GM21367 (cell line): ENCODE measurements at regions not wholly inside any gene's neighbourhood (a gene's known extent, or its start where the extent isn't known, plus 50 kb on each side); places are given as distances from the start of the nearest gene placed in this dataset.

Experiments
- ATAC-seq: cut with Tn5 transposase; IDR thresholded peaks from one replicate; pipeline ENCODE4 v1.9.1; 2021; ENCODE audit not compliant: unreplicated experiment

DNA sequence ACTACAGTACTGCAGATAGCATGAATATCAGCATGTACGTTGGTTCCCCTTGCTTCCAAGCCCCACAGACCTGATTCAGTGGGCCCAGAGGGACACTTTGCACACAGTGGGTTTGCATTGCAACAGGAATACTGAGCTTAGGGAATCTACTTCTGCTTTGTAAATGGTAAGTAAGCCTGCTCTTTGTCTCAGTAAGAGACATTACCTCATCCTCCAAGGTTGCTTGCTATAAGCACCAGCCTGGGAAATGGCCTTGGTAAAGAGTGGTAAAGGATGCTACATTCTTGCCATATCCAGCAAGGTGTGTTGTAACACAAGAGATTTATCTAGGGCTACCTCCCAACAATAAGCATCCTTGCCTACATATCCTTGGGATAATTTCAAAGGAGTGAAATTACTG is 730.5 kb downstream of the INHBA start:
- no peak for ATAC-seq

DNA sequence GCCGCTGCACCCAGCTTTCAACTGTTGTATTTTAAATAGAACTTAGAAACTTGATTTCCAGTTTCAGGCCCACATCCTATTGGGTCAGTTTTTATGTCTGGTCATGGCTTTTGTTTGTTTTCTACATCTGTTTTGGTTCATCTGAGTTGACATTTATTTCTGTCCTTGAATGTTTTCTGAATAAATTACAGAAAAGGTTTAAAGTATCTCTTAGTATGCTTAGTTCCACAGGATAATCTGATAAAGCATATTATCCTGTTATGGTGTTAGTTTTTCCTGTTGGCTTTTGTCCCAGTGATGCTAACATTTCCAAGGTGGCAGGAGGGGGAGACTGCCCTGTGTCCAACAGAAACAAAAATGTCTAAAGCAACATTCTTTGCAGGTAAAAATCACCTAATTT is 733.2 kb downstream of the INHBA start:
- ATAC-seq: no peak

DNA sequence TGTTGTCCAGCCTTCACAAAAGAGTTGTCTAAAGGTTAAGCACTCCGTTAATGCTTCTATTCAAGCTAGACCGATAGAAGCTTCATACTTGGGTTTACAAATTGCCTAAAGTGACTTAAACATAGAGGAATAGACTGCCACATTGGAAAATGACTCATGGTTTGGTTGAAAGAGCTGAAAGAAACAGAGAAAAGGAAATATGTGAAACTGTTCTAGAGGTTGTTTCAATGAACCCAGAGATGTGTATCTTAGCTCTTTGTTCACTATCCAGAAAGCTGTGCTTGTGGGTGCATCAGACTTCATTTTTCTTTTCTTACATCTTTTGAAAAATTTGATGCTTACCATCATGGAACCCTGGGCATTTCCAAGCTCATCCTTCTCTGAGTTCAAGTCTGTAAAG is 736.2 kb downstream of the INHBA start:
- no peak for ATAC-seq

DNA sequence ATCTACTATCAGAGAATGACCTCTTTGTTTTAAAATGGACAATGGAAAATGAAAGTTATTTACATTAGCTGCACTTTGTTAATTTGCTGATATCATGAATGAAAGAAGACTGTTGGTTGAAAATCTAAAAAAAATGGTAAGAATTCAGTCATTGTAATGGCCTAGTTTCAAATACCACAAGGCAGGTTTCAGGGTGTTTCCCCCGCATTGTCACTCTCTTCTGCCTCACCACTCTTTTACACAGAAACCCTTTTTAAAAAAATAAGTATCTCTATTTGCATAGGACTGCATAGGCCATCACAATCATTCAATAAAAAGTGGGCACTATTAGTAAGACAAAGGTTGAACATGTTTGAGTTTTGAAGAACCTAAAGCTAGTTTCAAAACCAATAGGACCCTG is 737.1 kb downstream of the INHBA start:
- ATAC-seq: no peak

DNA sequence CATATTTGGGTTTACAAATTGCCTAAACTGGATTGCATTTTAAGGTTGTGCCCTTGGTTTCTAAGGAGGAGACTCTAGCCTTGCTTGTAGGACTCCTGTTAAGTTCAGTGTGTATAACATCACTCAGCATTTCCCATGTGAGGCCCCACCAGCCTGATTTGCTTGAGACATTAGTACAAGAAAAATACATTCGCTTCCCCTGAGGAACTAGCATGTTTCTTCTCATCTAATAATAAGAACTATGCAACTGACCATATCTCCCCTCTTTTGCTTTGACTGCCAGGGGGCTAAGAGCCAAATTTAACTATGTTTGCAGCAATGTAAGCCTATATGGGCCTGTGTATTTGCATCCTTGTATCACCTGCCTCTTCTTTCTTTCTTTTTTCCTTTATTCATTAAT is 737.9 kb downstream of the INHBA start:
- ATAC-seq: no peak

DNA sequence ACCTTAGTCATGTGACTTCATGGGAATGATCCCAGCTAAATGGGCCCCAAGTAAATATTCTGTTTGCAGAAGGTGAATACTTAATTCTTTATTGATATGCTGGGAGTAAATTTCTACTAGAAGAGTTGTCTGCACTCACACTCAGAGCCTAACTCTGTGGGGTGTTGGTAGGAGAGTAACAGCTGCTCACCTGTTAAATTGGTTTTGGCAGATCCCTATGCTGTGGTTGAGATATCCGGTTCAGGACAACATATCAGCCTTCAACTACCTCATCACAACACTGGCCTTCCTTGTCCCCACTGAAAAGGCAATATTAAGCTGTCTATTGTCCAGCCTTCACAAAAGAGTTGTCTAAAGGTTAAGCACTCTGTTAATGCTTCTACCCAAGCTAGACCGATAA is 738.3 kb downstream of the INHBA start:
- no peak for ATAC-seq

DNA sequence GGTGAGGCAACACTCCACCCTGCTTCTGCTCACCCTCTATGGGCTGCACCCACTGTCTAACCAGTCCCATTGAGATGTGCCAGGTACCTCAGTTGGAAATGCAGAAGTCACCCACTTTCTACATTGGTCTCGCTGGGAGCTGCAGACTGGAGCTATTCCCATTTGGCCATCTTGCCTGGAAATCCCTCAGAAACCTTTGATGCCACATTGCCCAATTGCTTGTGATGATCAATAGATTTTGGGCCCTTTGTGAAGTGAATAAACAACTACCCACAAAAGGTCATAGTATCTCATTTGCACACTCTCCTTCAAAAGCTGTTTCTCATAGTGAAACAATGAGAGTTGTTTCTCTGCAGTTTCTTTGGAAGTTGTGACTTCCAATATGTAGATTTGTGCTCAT is 742.9 kb downstream of the INHBA start:
- no peak for ATAC-seq

DNA sequence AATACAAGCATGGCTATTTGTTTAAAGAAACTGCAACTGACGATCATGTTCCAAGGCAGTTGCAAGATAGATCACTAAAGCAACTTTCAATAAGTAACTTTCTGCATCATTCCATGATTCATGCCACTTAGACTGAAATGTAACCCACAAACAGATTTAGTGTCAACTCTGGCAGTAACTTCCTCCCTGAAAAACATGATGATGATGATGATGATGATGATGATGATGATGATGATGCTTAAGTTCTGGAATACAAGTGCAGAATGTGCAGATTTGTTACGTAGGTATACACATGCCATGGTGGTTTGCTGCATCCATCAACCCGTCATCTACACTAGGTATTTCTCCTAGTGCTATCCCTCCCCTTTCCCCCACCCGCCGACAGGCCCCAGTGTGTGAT is 754.7 kb downstream of the INHBA start:
- ATAC-seq: no peak

DNA sequence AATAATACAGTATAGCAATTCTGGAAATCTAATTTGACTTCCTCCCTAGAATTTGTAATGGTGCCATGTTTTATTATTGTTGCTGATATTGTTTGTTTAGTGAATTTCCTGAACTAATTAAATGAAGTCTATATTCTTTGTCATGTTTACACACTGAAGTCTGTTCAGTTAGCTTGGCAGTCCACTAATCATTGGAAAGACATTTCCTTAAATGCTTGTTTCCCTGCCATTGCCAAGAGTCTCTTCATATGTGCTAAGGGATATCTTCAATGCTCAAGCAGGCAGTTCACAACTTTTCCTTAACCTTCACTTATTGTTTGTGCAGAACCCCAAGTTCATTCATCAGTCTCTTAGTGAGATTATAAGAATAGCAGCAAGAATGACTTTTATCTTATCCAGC is 755.3 kb downstream of the INHBA start:
- ATAC-seq: no peak

DNA sequence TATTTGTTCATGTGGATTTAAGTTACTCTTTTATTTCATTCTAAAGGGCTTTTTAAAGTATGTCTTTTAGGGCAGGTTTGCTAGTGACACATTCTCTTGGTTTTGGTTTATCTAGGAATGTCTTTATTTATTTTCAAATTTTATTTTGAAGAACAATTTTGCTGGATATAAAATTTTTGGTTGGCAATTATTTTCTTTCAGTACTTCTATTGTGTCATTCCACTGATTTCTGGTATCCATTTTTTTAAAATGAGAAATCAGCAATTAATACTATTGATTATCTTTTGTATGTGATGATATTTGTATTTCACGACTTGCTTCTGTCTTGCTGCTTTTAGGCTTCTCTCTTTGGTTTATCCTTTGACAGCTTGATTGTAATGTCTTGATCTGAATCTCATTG is 756.3 kb downstream of the INHBA start:
- ATAC-seq: no peak

DNA sequence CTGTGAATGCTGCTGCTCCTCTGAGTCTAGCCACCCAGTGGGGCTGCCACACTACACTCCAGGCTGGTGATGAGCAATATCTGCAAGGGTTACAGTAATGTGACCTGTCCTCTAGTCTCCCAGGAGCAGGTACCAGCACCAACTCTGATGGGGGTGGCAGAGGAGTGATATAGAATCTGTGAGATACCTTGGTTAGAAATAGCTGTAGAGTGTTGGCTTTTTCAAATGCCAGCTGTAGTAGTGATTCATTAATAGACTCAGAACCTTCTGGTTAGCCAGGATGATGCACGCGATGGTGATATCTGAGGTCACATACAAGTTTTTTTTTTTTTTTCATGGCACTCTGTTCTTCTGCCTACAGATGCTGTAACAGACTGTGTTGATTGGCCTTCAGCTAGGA is 757.1 kb downstream of the INHBA start:
- no peak for ATAC-seq

DNA sequence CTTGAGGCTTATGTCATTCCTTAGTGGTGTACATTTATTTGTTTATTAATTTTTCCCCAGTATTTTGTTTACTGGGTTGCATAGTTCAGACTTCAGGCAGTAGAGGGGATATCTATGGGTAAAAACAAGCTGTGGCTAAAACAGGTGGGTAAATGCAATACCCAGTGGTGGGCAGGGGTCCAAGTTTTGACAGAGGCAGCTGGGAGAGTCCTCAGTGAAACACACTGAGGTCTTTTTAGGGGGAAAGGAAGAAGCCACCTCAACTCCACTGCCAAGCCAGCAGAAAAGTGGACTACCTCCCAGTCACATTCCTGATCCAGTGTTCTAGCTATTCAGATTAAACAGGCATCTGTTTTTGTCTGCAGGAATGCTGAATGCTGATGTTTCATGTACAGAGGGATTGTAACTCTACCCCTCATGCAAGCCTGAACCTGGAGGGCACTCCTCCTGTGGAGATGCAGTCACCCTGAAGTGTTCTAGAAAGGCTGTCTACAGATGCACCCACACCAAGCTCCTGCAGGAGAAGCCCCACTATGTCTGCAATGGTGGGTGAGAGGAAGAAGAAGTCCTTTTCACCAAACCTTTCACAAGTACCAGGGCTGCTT is 757.8 kb downstream of the INHBA start:
- ATAC-seq: no peak

DNA sequence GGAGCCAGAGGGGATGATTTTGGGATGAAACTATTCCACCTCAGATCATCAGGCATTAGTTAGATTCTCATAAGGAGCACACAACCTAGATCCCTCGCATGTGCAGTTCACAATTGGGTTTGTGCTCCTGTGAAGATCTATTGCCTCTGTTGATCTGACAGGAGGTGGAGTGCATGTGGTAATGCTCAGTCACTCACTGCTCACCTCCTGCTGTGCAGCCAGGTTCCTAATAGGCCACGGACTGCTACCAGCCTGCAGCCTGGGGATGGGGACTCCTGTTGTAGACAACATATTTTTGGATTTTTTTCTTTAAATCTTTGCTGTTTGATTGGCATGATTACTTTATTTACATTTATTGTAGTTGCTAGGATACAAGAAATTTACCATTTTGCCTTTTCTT is 765.0 kb downstream of the INHBA start:
- ATAC-seq: no peak

DNA sequence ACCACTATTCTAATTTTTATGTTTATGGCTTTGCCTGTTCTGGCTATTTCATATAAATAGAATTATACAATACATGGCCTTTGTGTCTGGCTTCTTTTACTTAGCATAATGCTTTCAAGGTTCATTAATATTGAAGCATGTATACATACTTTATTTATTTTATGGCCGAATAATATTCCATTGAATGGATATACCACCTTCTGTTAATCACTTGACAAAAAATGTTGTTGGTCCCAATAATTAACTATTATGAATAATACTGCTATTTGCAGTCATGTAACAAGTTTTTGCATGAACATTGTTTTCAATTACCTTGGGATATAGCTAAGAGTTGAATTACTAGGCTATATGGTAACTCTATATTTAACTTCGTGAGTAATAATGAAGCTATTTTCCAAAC is 767.5 kb downstream of the INHBA start:
- no peak for ATAC-seq

DNA sequence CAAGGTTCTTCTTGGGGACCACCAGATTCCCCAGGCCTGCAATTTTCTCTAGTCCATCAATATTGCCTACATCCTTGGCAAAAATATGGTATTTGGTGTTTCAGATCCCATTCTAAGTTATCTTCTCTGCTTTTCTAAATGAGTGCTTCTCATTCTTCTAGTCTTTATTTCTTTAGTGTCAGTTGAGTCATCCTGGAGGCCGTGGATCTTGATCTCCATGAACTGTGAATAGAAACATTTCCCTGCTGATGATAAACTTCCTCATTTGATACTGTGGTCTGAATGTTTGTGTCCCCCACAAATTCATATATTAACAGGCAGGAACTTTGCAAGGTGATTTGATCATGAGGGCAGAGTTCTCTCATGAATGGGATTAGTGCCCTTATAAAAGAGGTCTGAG is 779.3 kb downstream of the INHBA start:
- ATAC-seq: no peak

DNA sequence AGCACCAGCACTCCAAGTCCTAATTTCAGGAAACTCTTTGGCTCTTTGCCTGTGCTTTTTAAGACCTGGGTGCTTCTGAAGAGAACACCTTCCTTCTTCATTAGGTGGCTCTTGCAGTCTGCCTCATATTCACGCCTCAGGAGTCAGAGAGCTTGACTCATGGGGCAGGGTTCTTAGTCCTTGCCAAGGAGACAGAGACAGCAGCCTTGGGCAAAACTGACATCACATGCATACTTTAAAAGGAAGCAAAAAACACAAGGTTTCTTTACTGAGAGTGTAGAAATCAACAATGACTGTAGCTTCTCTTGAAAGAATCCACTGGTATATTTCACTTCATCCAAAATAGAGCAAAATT is 780.6 kb downstream of the INHBA start:
- no peak for ATAC-seq

DNA sequence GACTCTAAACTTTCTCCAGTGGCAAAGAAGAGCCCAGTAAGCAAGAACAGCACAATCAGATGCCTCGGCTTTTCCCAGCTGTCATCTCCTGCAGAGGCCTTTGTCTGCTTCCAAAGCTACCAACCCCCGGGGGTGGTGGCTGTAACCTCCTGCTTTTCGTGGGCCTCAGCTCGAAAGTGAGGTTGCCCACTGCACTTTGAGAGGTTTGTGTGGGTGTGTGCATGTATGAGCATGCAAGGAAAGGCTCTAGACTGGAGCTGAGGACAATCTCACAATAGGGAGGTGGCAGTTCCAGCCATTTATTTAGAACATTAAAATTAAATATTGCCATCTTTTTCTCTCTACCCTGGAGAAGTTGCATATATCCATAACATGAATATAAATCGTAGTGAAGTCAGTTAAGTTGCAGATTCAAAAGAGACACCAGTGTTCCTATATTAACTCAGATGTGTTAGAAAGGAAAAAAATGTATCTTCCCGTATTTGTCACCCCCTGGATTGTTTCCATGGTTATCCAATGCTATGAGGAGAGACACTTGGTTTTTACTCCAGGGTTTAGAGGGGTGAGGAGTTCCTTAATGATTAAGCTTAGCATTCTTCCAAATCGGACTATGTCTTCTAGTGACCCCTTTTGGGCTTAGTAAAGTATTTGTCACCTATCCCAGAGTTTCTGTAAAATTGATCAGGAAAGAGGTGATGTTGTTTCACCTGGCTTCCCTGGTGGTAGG is 781.1 kb downstream of the INHBA start:
- ATAC-seq: no peak

DNA sequence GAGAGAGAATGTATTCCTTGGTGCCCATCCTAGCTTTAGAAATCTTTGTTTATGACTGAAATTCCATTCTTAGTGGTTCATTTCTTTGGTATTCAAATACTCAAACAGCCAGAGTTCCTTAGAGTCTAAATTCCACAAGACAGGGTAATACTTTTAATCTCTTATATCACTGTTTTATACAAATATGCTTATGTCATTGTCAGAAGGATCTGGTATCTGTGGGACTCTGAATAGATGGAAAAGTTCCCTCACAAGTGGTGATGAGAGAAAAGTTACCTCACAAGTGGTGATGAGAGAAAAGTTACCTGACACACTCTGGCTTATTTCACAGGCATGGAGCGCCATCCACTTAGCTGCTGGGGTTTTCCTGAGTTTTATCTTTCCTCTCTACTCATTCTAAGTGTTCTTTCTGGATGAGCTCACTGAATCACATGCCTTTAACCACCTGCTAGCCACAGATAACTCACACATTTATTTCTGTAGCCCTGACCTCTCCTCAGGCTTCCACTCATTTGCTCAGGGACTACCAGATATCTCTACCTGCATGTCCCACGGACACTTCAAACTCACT is 784.0 kb downstream of the SUGCT start:
- ATAC-seq: no peak

DNA sequence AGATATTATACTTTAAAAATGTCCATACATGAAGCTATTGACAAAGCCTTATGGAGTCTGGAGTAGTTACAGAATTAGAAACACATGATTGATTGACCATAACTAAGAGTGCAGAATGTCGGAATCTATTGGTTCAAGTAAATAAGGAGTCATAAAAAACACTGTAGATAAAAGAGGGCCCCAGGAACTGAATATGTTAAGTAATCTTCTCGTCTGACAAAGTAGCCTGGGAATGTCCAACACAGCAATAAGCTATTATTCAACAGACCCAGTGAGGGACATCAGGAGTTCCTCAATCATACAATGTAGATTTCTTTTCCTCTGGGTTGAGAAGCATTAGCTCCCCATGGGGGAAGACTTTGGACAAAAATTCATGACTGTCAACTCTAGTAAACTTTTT is 782.0 kb downstream of the SUGCT start:
- no peak for ATAC-seq

DNA sequence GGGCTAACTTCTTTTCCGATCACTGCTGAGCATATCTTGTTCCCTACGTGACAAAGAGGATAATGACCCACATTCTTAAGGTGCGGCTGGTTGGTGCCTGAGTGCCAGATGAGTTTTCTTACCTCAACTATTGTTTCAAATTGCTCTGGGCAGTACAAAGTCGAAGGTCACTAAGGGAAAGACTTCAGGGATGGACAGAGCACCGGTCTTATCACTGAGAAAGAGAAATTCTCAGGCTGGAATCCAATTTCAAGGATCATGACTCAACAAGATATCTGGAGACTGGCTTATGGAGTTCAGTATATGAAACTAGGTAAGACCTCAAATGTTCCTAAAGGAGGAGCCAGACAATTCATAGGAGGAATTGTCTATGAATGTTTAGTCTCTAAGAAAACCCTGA is 780.3 kb downstream of the SUGCT start:
- ATAC-seq: no peak
